ENCODE measurements at regions not wholly inside any gene's neighbourhood (a gene's known extent, or its start where the extent isn't known, plus 50 kb on each side); places are given as distances from the start of the nearest gene placed in this dataset.
A peak's percentile ranks its signal among the peaks of the same experiment; 100 is the strongest.

DNA sequence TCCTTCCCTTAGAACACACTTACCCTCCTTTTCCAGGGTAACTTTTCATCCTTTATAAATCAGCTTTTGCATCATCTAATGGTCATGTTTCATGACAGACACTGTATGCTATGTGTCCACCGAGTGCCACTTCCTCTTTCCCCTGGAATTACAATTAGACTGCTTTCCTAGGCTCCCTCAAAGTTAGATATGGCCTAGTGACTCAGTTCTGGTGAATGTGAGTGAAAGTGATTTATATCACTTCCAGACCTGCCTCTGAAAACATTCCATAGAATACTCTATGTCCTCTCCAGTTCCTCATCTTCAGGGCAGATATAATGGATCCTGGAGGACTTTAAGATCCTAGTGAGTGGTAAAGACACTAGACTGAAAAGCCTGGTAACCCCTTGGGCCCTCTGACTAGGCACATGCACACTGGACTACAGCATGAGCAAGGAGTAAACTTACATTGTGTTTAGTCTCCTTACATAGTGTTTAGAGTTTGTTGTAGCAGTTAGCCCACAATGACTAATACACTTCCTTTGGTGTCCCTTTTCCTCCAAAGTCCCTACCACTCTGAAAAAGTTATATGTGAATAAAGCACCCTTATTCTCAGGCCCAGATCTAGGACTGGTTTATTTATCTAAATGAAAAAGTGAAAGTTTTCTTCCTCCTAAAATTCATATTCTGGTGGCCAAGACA is 59.3 kb downstream of the GPR88 start:
- BruUV-seq (replicated peaks): TSS peak; percentile 93
- intact Hi-C loops (cut with micrococcal nuclease): loop anchor here (1.0 to 10.0 kb wide), 10 partner anchors 30 to 708 kb away; partner anchors contain the start of gene CDC14A
- FAIRE-seq (peak; percentile 62), DNase-seq (ENCODE audit: low read depth, low spot score) (peak; percentile 95)
- Histone ChIP-seq H3K27ac (ENCODE audit: insufficient read depth, low read depth, low read length) (peak overlapping the region; percentile 93), H4K20me1 (replicated peaks; ENCODE audit: control insufficient read depth, extremely low read depth, insufficient read depth, low read length) (no peaks in the 10 kb centered on the region), H3K9me3 (replicated peaks; ENCODE audit: control insufficient read depth, insufficient read depth, low read length) (no peaks in the 10 kb centered on the region), H3K4me3 (replicated peaks in 1 of 3; ENCODE audit: insufficient read depth in 1 of 3, low read depth in 1 of 3, low read length in 3 of 3) (no peak overlapping the region), H3K4me2 (ENCODE audit: insufficient read depth, low read length) (peak overlapping the region; percentile 50), H3K9me1 (replicated peaks; ENCODE audit: control insufficient read depth, extremely low read depth, insufficient read depth, low read length) (no peaks in the 10 kb centered on the region), H3K36me3 (ENCODE audit: control insufficient read depth in 2 of 2, extremely low read depth in 1 of 2, insufficient read depth in 2 of 2, low read length in 2 of 2) (no peaks in the 10 kb centered on the region), H3K4me1 (ENCODE audit: control insufficient read depth, extremely low read depth, insufficient read depth, low read length) (peaks cover 28% of the 10 kb centered on the region), H3K79me2 (ENCODE audit: control insufficient read depth, insufficient read depth, low read length) (no peaks in the 10 kb centered on the region), H3K9ac (replicated peaks; ENCODE audit: extremely low read depth, insufficient read depth, low read length) (peak overlapping the region; percentile 81), H2AFZ (ENCODE audit: low read depth, low read length) (peak overlapping the region; percentile 9), H3K27me3 (ENCODE audit: control insufficient read depth in 2 of 2, insufficient read depth in 2 of 2, low read length in 2 of 2) (no peaks in the 10 kb centered on the region)
- no peak for TF ChIP-seq POLR2AphosphoS5 (IDR thresholded peaks at IDR 0.05; ENCODE audit: insufficient read depth, low read depth, low read length)
- peak; percentile 87 for TF ChIP-seq FOS (IDR thresholded peaks at IDR 0.05; ENCODE audit: borderline replicate concordance, insufficient read depth, low read length)
- TF ChIP-seq, protein P1, sequence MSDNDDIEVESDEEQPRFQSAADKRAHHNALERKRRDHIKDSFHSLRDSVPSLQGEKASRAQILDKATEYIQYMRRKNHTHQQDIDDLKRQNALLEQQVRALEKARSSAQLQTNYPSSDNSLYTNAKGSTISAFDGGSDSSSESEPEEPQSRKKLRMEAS (IDR thresholded peaks at IDR 0.05; ENCODE audit: insufficient read depth, insufficient read length): no peak
- no peak for TF ChIP-seq POLR2A (IDR thresholded peaks at IDR 0.05; ENCODE audit: low read depth, low read length)
- no peak for TF ChIP-seq CTCF (IDR thresholded peaks at IDR 0.05; ENCODE audit: extremely low read depth in 1 of 2, insufficient read depth in 1 of 2, low read depth in 1 of 2, low read length in 2 of 2)
- no peak for TF ChIP-seq MYC (IDR thresholded peaks at IDR 0.05; ENCODE audit: low read depth, low read length)
- peak; percentile 89 for TF ChIP-seq JUN (IDR thresholded peaks at IDR 0.05; ENCODE audit: borderline replicate concordance, insufficient read depth, insufficient read length, low read depth)
- peak; percentile 90 for TF ChIP-seq GATA2 (IDR thresholded peaks at IDR 0.05; ENCODE audit: insufficient read depth, insufficient read length, low read depth, low read length)
- no peak for TF ChIP-seq EZH2 (IDR thresholded peaks at IDR 0.05; ENCODE audit: borderline replicate concordance, low read depth, low read length, severe bottlenecking)
- POLR2A ChIA-PET: no interaction called here
- CTCF ChIA-PET: interaction anchor here (1.0 to 2.1 kb wide), 4 partner anchors 9 to 239 kb away, joined by 3 to 6 read pairs (median 4); no protein-coding TSS in a partner anchor
- dilution Hi-C loops (cut with MboI; ENCODE audit: extremely low pct_ligation_motif_present, low sequenced_read_pairs): no loop called here

Measured in endothelial cell of umbilical vein (primary cell).